NCI-H460 (cell line): ENCODE measurements at regions not wholly inside any gene's neighbourhood (a gene's known extent, or its start where the extent isn't known, plus 50 kb on each side); places are given as distances from the start of the nearest gene placed in this dataset.

ENCODE experiments used
- DNase-seq: peaks from one replicate; pipeline ENCODE4 v3.0.0-alpha.2; 2016; ENCODE audit warnings: low read depth; ENCODE audit errors: extremely low read depth

GRCh38 chr6:30396833-30397479, 52.0 kb downstream of the RPP21 start:
- DNase-seq = peak; percentile 60

DNA sequence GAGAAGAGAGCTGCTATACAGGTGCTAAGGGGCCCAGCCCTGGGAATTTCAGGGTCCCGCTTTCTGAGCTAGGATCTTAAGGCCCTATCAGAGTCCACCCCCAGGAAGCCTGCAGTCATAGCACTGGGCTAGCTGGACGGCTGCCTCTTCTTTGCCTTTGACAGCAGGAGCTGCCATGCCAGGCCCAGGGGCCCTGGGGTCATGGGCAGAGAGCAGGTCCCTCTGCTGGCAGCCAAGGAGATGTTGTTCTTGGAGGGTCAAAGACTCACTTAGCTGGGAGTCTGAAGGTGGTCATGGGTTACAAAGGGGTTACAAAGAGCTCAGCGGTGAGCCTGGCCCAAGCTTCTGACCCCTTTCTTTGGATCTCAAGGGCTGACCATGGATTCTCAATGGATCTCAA, 52.7 kb downstream of the RPP21 start:
- DNase-seq = no peak

- no peak for DNase-seq
These were observed 54.6 kb downstream of the RPP21 start for GRCh38 chr6:30399390-30400058.

DNA sequence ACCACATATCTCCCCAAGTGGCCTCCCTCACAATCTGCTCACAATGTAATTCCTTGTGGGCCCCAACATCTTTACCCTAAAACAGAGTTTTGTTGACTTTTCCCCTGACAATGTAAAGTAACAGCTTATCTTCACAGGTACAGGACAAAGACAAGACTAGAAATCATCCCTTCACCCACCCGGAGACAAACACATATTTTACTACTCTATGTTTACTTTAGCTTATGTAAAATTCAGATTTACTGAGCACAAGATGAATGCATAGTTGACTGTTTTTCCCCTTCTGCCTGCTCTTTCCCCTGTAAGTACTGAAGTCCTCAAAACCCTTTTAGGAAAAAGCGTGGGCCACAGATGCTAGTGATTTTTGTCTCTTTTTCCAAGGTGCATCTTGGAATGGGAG, 61.0 kb downstream of the RPP21 start:
- DNase-seq = no peak

GRCh38 chr6:30409184-30409583, 64.2 kb downstream of the RPP21 start:
- no peak for DNase-seq

DNA sequence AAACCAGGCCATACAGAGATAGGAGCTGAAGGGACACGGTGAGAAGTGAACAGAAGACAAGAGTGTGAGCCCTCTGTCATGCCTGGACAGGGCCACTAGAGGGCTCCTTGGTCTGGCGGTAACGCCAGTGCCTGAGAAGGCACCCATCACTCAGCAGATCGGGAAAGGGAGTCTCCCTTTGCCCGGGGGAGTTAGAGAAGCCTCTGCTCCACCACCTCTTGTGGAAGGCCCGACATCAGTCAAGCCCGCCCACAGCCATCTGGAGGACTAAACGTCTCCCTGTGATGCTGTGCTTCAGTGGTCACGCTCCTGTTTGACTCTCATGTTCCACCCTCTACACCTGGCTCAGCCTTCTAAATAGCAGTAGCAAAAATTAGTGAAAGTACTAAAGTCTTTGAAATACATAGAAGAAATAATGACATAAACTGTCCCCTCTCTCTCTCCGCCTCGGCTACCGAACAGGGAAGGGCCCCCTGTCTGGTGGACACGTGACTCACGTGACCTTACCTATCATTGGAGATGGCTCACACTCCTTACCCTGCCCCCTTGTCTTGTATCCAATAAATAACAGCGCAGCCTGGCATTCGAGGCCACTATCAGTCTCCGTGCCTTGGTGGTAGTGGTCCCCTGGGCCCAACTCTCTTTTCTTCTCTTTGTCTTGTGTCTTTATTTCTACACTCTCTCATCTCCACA, 66.7 kb downstream of the RPP21 start:
- peak; percentile 42 for DNase-seq

GRCh38 chr6:30418448-30418847, 70.9 kb upstream of the HLA-E start:
- no peak for DNase-seq

DNA sequence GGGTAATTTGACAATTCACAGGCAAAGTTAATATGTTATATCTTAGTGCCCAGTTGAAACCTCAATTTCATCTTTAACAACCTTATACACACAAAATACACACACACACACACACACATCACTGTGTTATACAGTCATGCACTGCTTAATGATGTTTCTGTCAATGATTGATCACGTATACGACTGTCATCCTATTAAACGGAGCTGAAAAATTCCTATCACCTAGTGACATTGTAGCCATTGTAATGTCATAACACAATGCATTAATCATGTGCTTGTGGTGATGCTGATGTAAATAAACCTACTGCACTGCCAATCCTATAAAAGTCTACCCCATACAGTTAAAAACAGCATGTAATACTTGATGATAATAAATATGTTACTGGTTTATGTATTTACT, 64.8 kb upstream of the HLA-E start:
- no peak for DNase-seq
